ENCODE measurements at regions not wholly inside any gene's neighbourhood (a gene's known extent, or its start where the extent isn't known, plus 50 kb on each side); places are given as distances from the start of the nearest gene placed in this dataset.

DNA sequence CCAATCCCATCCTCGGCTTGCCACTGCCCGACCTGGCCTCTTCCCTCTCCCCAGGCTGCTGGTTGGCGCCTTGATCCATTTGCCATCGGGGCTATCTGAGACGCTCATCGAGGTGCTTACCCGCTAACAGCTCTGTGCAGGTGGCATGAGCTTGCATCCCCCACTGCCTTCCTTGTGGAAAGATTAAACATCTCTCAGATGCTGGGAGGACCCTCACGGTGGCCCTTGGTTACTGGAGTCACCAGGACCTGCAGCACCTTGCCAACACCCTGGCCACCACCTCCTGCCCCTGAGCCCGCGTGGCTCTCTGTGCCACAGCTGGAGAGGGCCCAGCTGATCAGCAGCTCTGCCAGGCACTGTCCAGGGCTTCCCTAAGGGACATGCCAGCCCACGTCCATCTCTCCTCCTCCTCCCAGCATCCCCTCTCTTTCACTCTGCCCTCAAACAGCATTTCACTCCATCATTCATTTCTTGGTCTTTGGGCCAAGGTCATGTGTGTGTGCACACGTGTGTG is 249.6 kb downstream of the RBFOX3 start:
- TF ChIP-seq TEAD4 (CRISPR knock-in tag; IDR thresholded peaks at IDR 0.05) (no peak), ZNF138 (CRISPR knock-in tag; conservative IDR thresholded peaks at IDR 0.05) (no peak), IRF2 (CRISPR knock-in tag; IDR thresholded peaks at IDR 0.05; ENCODE audit: borderline replicate concordance, low read depth) (no peak), ESRRA (CRISPR knock-in tag; IDR thresholded peaks at IDR 0.05; ENCODE audit: borderline replicate concordance) (no peak), SMAD3 (CRISPR knock-in tag; IDR thresholded peaks at IDR 0.05; ENCODE audit: borderline replicate concordance) (no peak)
- TF ChIP-seq, protein P1, sequence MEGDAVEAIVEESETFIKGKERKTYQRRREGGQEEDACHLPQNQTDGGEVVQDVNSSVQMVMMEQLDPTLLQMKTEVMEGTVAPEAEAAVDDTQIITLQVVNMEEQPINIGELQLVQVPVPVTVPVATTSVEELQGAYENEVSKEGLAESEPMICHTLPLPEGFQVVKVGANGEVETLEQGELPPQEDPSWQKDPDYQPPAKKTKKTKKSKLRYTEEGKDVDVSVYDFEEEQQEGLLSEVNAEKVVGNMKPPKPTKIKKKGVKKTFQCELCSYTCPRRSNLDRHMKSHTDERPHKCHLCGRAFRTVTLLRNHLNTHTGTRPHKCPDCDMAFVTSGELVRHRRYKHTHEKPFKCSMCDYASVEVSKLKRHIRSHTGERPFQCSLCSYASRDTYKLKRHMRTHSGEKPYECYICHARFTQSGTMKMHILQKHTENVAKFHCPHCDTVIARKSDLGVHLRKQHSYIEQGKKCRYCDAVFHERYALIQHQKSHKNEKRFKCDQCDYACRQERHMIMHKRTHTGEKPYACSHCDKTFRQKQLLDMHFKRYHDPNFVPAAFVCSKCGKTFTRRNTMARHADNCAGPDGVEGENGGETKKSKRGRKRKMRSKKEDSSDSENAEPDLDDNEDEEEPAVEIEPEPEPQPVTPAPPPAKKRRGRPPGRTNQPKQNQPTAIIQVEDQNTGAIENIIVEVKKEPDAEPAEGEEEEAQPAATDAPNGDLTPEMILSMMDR (IDR thresholded peaks at IDR 0.05) = no peak
- TF ChIP-seq, protein P2, sequence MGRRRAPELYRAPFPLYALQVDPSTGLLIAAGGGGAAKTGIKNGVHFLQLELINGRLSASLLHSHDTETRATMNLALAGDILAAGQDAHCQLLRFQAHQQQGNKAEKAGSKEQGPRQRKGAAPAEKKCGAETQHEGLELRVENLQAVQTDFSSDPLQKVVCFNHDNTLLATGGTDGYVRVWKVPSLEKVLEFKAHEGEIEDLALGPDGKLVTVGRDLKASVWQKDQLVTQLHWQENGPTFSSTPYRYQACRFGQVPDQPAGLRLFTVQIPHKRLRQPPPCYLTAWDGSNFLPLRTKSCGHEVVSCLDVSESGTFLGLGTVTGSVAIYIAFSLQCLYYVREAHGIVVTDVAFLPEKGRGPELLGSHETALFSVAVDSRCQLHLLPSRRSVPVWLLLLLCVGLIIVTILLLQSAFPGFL (CRISPR knock-in tag; IDR thresholded peaks at IDR 0.05; ENCODE audit: borderline replicate concordance) = no peak
- TF ChIP-seq, protein P3, sequence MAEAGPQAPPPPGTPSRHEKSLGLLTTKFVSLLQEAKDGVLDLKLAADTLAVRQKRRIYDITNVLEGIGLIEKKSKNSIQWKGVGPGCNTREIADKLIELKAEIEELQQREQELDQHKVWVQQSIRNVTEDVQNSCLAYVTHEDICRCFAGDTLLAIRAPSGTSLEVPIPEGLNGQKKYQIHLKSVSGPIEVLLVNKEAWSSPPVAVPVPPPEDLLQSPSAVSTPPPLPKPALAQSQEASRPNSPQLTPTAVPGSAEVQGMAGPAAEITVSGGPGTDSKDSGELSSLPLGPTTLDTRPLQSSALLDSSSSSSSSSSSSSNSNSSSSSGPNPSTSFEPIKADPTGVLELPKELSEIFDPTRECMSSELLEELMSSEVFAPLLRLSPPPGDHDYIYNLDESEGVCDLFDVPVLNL (CRISPR knock-in tag; IDR thresholded peaks at IDR 0.05; ENCODE audit: borderline replicate concordance, low read depth) = no peak
- TF ChIP-seq, protein P4, sequence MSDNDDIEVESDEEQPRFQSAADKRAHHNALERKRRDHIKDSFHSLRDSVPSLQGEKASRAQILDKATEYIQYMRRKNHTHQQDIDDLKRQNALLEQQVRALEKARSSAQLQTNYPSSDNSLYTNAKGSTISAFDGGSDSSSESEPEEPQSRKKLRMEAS (CRISPR knock-in tag; IDR thresholded peaks at IDR 0.05) = no peak

Measured in WTC11 (cell line).